ENCODE measurements at regions not wholly inside any gene's neighbourhood (a gene's known extent, or its start where the extent isn't known, plus 50 kb on each side); places are given as distances from the start of the nearest gene placed in this dataset.

GRCh38 chr1:95396557-95396956, 162.5 kb downstream of the RWDD3 start:
- TF ChIP-seq RFX5 (IDR thresholded peaks at IDR 0.05; ENCODE audit: borderline replicate concordance, low read depth, low read length), result no peak
- TF ChIP-seq POLR2AphosphoS5 (IDR thresholded peaks at IDR 0.05; ENCODE audit: low read depth, low read length), result no peak
- TF ChIP-seq, protein P1, sequence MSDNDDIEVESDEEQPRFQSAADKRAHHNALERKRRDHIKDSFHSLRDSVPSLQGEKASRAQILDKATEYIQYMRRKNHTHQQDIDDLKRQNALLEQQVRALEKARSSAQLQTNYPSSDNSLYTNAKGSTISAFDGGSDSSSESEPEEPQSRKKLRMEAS (IDR thresholded peaks at IDR 0.05), result no peak
- no peak for TF ChIP-seq RBBP5 (IDR thresholded peaks at IDR 0.05; ENCODE audit: borderline replicate concordance, low read depth, low read length)
- no peak for TF ChIP-seq CTCF (IDR thresholded peaks at IDR 0.05; ENCODE audit: control extremely low read depth in 1 of 3, insufficient read depth in 1 of 3, low read depth in 1 of 3, low read length in 3 of 3)

All from H1 (cell line).